ENCODE measurements at regions not wholly inside any gene's neighbourhood (a gene's known extent, or its start where the extent isn't known, plus 50 kb on each side); places are given as distances from the start of the nearest gene placed in this dataset.

- no peak overlapping the region for H3K27ac Mint-ChIP-seq
- no peak overlapping the region for H3K4me3 Mint-ChIP-seq
- Histone ChIP-seq H3K36me3 (replicated peaks in 1 of 2; ENCODE audit: control extremely low read depth in 1 of 2, control insufficient read depth in 1 of 2, extremely low read depth in 1 of 2, insufficient read depth in 2 of 2, low read length in 1 of 2) (no peaks in the 10 kb centered on the region), H3K9me3 (ENCODE audit: control extremely low read depth in 1 of 3, control insufficient read depth in 2 of 3, insufficient read depth in 1 of 3, low read length in 2 of 3) (peaks cover 0 to 4% (median 0%) of the 10 kb centered on the region in 3 donors), H3K27ac (ENCODE audit: low read length in 2 of 2) (no peak overlapping the region), H3K4me2 (replicated peaks; ENCODE audit: low read depth, low read length, poor library complexity, severe bottlenecking) (no peak overlapping the region), H4K20me1 (ENCODE audit: control insufficient read depth, insufficient read depth, low read length, poor library complexity, severe bottlenecking) (no peaks in the 10 kb centered on the region), H3K4me1 (ENCODE audit: control insufficient read depth in 2 of 2, insufficient read depth in 2 of 2, low read length in 2 of 2) (no peaks in the 10 kb centered on the region), H3K9ac (ENCODE audit: low read length) (no peak overlapping the region), H3K79me2 (ENCODE audit: control insufficient read depth, insufficient read depth, low read length) (no peaks in the 10 kb centered on the region), H3K27me3 (replicated peaks in 1 of 4; ENCODE audit: control extremely low read depth in 1 of 4, control insufficient read depth in 3 of 4, insufficient read depth in 4 of 4, low read length in 3 of 4) (peaks cover 0 to 2% (median 0%) of the 10 kb centered on the region in 4 experiments), H2AFZ (ENCODE audit: insufficient read depth, low read depth, low read length, poor library complexity, severe bottlenecking) (no peak overlapping the region), H3K4me3 (ENCODE audit: control extremely low read depth in 1 of 5, extremely low read depth in 1 of 5, insufficient read depth in 1 of 5, low read depth in 2 of 5, low read length in 4 of 5) (no peak overlapping the region)
- peaks cover 3% of the 10 kb centered on the region for H3K27me3 Mint-ChIP-seq
- H3K4me1 Mint-ChIP-seq, result no peaks in the 10 kb centered on the region
- H3K9me3 Mint-ChIP-seq (ENCODE audit: insufficient read depth), result peaks cover under 1% of the 10 kb centered on the region
- DNase-seq (no peak), ATAC-seq (ENCODE audit: low read depth) (no peak)
- intact Hi-C loops (cut with micrococcal nuclease), result no loop called here
- WGBS (ENCODE audit: insufficient coverage), result 18% methylated on average over 3 of the region's 6 CpGs
- TF ChIP-seq, protein P1, sequence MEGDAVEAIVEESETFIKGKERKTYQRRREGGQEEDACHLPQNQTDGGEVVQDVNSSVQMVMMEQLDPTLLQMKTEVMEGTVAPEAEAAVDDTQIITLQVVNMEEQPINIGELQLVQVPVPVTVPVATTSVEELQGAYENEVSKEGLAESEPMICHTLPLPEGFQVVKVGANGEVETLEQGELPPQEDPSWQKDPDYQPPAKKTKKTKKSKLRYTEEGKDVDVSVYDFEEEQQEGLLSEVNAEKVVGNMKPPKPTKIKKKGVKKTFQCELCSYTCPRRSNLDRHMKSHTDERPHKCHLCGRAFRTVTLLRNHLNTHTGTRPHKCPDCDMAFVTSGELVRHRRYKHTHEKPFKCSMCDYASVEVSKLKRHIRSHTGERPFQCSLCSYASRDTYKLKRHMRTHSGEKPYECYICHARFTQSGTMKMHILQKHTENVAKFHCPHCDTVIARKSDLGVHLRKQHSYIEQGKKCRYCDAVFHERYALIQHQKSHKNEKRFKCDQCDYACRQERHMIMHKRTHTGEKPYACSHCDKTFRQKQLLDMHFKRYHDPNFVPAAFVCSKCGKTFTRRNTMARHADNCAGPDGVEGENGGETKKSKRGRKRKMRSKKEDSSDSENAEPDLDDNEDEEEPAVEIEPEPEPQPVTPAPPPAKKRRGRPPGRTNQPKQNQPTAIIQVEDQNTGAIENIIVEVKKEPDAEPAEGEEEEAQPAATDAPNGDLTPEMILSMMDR (IDR thresholded peaks at IDR 0.05), result no peak
- TF ChIP-seq EZH2 (IDR thresholded peaks at IDR 0.05; ENCODE audit: borderline replicate concordance, insufficient read depth, low read depth, low read length, poor library complexity, severe bottlenecking), result no peak
- POLR2A ChIA-PET, result no interaction called here
- CTCF ChIA-PET, result no interaction called here
Measured at GRCh38 chr1:47679301-47679791, 241.5 kb downstream of the FOXD2 start.

- Histone ChIP-seq H2AFZ (ENCODE audit: insufficient read depth, low read depth, low read length, poor library complexity, severe bottlenecking) (no peak overlapping the region), H3K27ac (ENCODE audit: low read length in 2 of 2) (no peak overlapping the region), H3K36me3 (replicated peaks in 1 of 2; ENCODE audit: control extremely low read depth in 1 of 2, control insufficient read depth in 1 of 2, extremely low read depth in 1 of 2, insufficient read depth in 2 of 2, low read length in 1 of 2) (no peaks in the 10 kb centered on the region), H3K9ac (ENCODE audit: low read length) (no peak overlapping the region), H3K4me1 (ENCODE audit: control insufficient read depth in 2 of 2, insufficient read depth in 2 of 2, low read length in 2 of 2) (no peaks in the 10 kb centered on the region), H4K20me1 (ENCODE audit: control insufficient read depth, insufficient read depth, low read length, poor library complexity, severe bottlenecking) (no peaks in the 10 kb centered on the region), H3K9me3 (ENCODE audit: control extremely low read depth in 1 of 3, control insufficient read depth in 2 of 3, insufficient read depth in 1 of 3, low read length in 2 of 3) (peaks cover 0 to 4% (median 0%) of the 10 kb centered on the region in 3 donors), H3K4me2 (replicated peaks; ENCODE audit: low read depth, low read length, poor library complexity, severe bottlenecking) (no peak overlapping the region), H3K4me3 (ENCODE audit: control extremely low read depth in 1 of 5, extremely low read depth in 1 of 5, insufficient read depth in 1 of 5, low read depth in 2 of 5, low read length in 4 of 5) (no peak overlapping the region), H3K79me2 (ENCODE audit: control insufficient read depth, insufficient read depth, low read length) (no peaks in the 10 kb centered on the region), H3K27me3 (replicated peaks in 1 of 4; ENCODE audit: control extremely low read depth in 1 of 4, control insufficient read depth in 3 of 4, insufficient read depth in 4 of 4, low read length in 3 of 4) (peaks cover 0 to 2% (median 0%) of the 10 kb centered on the region in 4 experiments)
- POLR2A ChIA-PET, result no interaction called here
- H3K27ac Mint-ChIP-seq, result no peak overlapping the region
- no peaks in the 10 kb centered on the region for H3K4me1 Mint-ChIP-seq
- WGBS (ENCODE audit: insufficient coverage), result 100% methylated on average over 1 of the region's 7 CpGs
- no peak for TF ChIP-seq EZH2 (IDR thresholded peaks at IDR 0.05; ENCODE audit: borderline replicate concordance, insufficient read depth, low read depth, low read length, poor library complexity, severe bottlenecking)
- TF ChIP-seq, protein P1 (IDR thresholded peaks at IDR 0.05), result no peak
- peaks cover 3% of the 10 kb centered on the region for H3K27me3 Mint-ChIP-seq
- intact Hi-C loops (cut with micrococcal nuclease), result no loop called here
- no peak for ATAC-seq (ENCODE audit: low read depth)
- CTCF ChIA-PET, result no interaction called here
- H3K9me3 Mint-ChIP-seq (ENCODE audit: insufficient read depth), result no peaks in the 10 kb centered on the region
- H3K4me3 Mint-ChIP-seq, result no peak overlapping the region
- no peak for DNase-seq
Measured at GRCh38 chr1:47679826-47680225, 242.0 kb downstream of the FOXD2 start.

Data from B cell (primary cell).